Astrocyte (in vitro differentiated cells and primary cell): ENCODE measurements at regions not wholly inside any gene's neighbourhood (a gene's known extent, or its start where the extent isn't known, plus 50 kb on each side); places are given as distances from the start of the nearest gene placed in this dataset.
A peak's percentile ranks its signal among the peaks of the same experiment; 100 is the strongest.
"Not testable (repeated sequence)": the region's sequence is repeated elsewhere in the genome, so short reads cannot be mapped to it uniquely, and the experiment has no call there.

Experiments used
- DNase-seq: peaks from one replicate; pipeline ENCODE4 v3.0.0-alpha.2; 2010; ENCODE audit warnings: low read depth
- FAIRE-seq: peaks from 2 replicates; lab custom pipeline; 2011; peaks lifted over from hg19 to GRCh38; lab: Jason Lieb, UNC
- H2AFZ ChIP-seq: 2 replicates; pipeline ENCODE4 v1.6.0; 2012; ENCODE audit warnings: low read depth, low read length, inconsistent platforms
- H3K27ac ChIP-seq: 2 replicates; pipeline ENCODE4 v1.5.1; 2011; ENCODE audit warnings: low read depth, low read length, inconsistent platforms
- H3K27me3 ChIP-seq: 2 replicates; pipeline ENCODE4 v1.6.0; 2011; ENCODE audit warnings: low read length, inconsistent platforms; ENCODE audit not compliant: insufficient read depth
- H3K36me3 ChIP-seq: 2 replicates; pipeline ENCODE4 v1.5.1; 2011; ENCODE audit warnings: low read length, inconsistent platforms; ENCODE audit not compliant: insufficient read depth
- H3K4me1 ChIP-seq: 2 replicates; pipeline ENCODE4 v1.5.1; 2011; ENCODE audit warnings: low read length, inconsistent platforms; ENCODE audit not compliant: insufficient read depth
- H3K4me2 ChIP-seq: 2 replicates; pipeline ENCODE4 v1.6.0; 2012; ENCODE audit warnings: low read length, inconsistent platforms
- H3K4me3 ChIP-seq: 2 replicates; pipeline ENCODE4 v1.5.1; 2011; ENCODE audit warnings: low read depth, mild to moderate bottlenecking, low read length, inconsistent platforms; ENCODE audit not compliant: insufficient read depth
- H3K79me2 ChIP-seq: 2 replicates; pipeline ENCODE4 v1.6.0; 2012; ENCODE audit warnings: mild to moderate bottlenecking, low read length, inconsistent platforms; ENCODE audit not compliant: insufficient read depth
- H3K9ac ChIP-seq: 2 replicates; pipeline ENCODE4 v1.6.0; 2012; ENCODE audit warnings: mild to moderate bottlenecking, low read length, inconsistent platforms
- H3K9me3 ChIP-seq: 2 replicates; pipeline ENCODE4 v1.5.1; 2012; ENCODE audit warnings: low read depth, mild to moderate bottlenecking, low read length, inconsistent platforms; ENCODE audit not compliant: insufficient read depth
- H4K20me1 ChIP-seq: 2 replicates; pipeline ENCODE4 v1.6.0; 2012; ENCODE audit warnings: low read length, inconsistent platforms; ENCODE audit not compliant: insufficient read depth
- H3K27ac Mint-ChIP-seq: one replicate; pipeline ENCODE4 v1.8.0; 2021; ENCODE audit warnings: mild to moderate bottlenecking, mixed read lengths; ENCODE audit not compliant: unreplicated experiment
- H3K27me3 Mint-ChIP-seq: one replicate; pipeline ENCODE4 v1.8.0; 2021; ENCODE audit warnings: low read depth, mixed read lengths; ENCODE audit not compliant: unreplicated experiment
- H3K36me3 Mint-ChIP-seq: one replicate; pipeline ENCODE4 v1.8.0; 2021; ENCODE audit warnings: low read depth, mixed read lengths; ENCODE audit not compliant: unreplicated experiment
- H3K4me1 Mint-ChIP-seq: one replicate; pipeline ENCODE4 v1.8.0; 2021; ENCODE audit warnings: low read depth, mixed read lengths; ENCODE audit not compliant: unreplicated experiment
- H3K4me3 Mint-ChIP-seq: one replicate; pipeline ENCODE4 v1.8.0; 2021; ENCODE audit warnings: mild to moderate bottlenecking, moderate library complexity, mixed read lengths; ENCODE audit not compliant: unreplicated experiment
- H3K9me3 Mint-ChIP-seq: one replicate; pipeline ENCODE4 v1.8.0; 2021; ENCODE audit warnings: mild to moderate bottlenecking, mixed read lengths; ENCODE audit not compliant: unreplicated experiment
- EZH2 ChIP-seq: IDR thresholded peaks from 2 replicates; pipeline ENCODE4 v1.6.1; 2012; ENCODE audit warnings: mild to moderate bottlenecking, low read length, inconsistent platforms; ENCODE audit not compliant: insufficient read depth
- TF ChIP-seq, protein P1 (sequence below): IDR thresholded peaks from 2 replicates; pipeline ENCODE4 v1.5.1; 2011; ENCODE audit warnings: low read depth, mild to moderate bottlenecking, inconsistent platforms, low read length, moderate library complexity; ENCODE audit not compliant: insufficient read depth

DNA sequence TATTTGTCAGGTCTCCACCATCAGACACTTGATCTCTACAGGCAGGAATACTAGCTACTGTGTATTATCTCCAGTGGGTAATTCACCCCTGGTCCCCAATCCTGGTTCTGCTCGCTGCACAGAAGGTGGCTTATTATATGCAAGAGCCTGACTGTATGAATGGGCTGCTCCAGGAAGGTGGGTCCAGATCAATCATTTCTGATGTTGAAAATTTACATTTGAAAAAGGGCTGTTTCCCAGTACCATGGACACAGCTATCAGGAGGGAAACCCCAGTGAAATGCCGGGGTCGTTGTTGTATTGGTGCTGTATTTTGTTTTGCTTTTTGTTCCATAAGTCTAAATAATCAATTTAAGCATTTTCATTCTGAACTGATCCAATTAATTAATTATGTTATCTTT is 367.6 kb downstream of the RND3 start:
- H4K20me1 ChIP-seq: no peaks in the 10 kb centered on the region
- H3K27ac ChIP-seq: no peak overlapping the region
- peaks cover 2% of the 10 kb centered on the region for H3K4me1 Mint-ChIP-seq
- H3K4me1 ChIP-seq: peaks cover 23% of the 10 kb centered on the region
- DNase-seq: no peak
- H3K9me3 ChIP-seq: no peaks in the 10 kb centered on the region
- no peaks in the 10 kb centered on the region for H3K9me3 Mint-ChIP-seq
- no peak overlapping the region for H3K9ac ChIP-seq
- peaks cover 4% of the 10 kb centered on the region for H3K27me3 Mint-ChIP-seq
- H3K4me3 Mint-ChIP-seq: no peak overlapping the region
- no peak for FAIRE-seq
- no peak overlapping the region for H3K4me3 ChIP-seq
- no peaks in the 10 kb centered on the region for H3K79me2 ChIP-seq
- no peaks in the 10 kb centered on the region for H3K36me3 Mint-ChIP-seq
- TF ChIP-seq, protein P1, sequence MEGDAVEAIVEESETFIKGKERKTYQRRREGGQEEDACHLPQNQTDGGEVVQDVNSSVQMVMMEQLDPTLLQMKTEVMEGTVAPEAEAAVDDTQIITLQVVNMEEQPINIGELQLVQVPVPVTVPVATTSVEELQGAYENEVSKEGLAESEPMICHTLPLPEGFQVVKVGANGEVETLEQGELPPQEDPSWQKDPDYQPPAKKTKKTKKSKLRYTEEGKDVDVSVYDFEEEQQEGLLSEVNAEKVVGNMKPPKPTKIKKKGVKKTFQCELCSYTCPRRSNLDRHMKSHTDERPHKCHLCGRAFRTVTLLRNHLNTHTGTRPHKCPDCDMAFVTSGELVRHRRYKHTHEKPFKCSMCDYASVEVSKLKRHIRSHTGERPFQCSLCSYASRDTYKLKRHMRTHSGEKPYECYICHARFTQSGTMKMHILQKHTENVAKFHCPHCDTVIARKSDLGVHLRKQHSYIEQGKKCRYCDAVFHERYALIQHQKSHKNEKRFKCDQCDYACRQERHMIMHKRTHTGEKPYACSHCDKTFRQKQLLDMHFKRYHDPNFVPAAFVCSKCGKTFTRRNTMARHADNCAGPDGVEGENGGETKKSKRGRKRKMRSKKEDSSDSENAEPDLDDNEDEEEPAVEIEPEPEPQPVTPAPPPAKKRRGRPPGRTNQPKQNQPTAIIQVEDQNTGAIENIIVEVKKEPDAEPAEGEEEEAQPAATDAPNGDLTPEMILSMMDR: no peak
- no peak for TF ChIP-seq EZH2
- no peaks in the 10 kb centered on the region for H3K27me3 ChIP-seq
- H3K4me2 ChIP-seq: peak overlapping the region; percentile 71
- H3K27ac Mint-ChIP-seq: no peak overlapping the region
- H2AFZ ChIP-seq: no peak overlapping the region
- H3K36me3 ChIP-seq: no peaks in the 10 kb centered on the region

DNA sequence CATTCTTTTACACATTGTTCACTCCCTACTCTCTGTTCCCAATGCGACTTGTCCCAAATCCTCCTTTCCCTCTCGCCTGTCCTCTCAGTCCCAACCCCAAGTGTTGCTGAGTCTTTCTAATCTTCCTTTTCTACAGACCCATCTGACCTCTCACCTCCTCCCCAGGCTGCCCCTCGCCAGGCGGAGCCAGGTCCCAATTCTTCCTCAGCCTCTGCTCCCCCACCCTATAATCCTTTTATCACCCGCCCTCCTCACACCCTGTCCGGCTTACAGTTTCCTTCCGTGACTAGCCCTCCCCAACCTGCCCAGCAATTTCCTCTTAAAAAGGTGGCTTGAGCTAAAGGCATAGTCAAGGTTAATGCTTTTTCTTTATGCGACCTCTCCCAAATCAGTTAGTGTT is 373.4 kb downstream of the RND3 start:
- H2AFZ ChIP-seq, H3K27ac Mint-ChIP-seq, H3K4me2 ChIP-seq, H3K36me3 Mint-ChIP-seq, H3K36me3 ChIP-seq, H3K4me1 Mint-ChIP-seq, H3K9me3 ChIP-seq, H3K4me1 ChIP-seq, DNase-seq, H3K4me3 ChIP-seq, H4K20me1 ChIP-seq, H3K27me3 ChIP-seq, H3K9me3 Mint-ChIP-seq, FAIRE-seq, H3K27me3 Mint-ChIP-seq, H3K9ac ChIP-seq, H3K79me2 ChIP-seq, H3K27ac ChIP-seq, H3K4me3 Mint-ChIP-seq: not testable (repeated sequence)

DNA sequence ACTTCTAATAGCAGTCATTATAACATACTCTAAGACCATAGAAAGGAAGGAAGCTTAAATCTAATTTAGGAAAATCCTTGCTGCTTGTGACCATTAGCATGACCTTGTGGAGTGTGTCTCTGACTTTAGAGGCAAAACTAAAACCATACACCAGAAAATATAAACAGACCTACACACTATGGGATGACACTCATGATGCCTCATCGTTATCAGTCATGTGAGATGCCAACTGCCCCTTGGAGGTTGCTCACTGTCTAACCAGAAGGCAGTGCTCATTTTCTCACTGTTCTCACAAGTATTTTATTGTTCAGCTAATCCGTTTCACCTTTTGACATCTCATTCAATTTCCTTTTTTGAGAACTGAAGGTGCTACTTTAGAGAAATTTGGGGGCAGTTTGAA is 376.9 kb downstream of the RND3 start:
- H3K9me3 Mint-ChIP-seq: peaks cover 2% of the 10 kb centered on the region
- Histone ChIP-seq H3K4me3 (no peak overlapping the region), H2AFZ (no peak overlapping the region), H3K27me3 (no peaks in the 10 kb centered on the region), H3K9ac (no peak overlapping the region), H4K20me1 (no peaks in the 10 kb centered on the region), H3K9me3 (no peaks in the 10 kb centered on the region), H3K4me1 (no peaks in the 10 kb centered on the region), H3K27ac (no peak overlapping the region), H3K4me2 (no peak overlapping the region), H3K79me2 (no peaks in the 10 kb centered on the region), H3K36me3 (no peaks in the 10 kb centered on the region)
- H3K36me3 Mint-ChIP-seq: no peaks in the 10 kb centered on the region
- H3K27ac Mint-ChIP-seq: no peak overlapping the region
- FAIRE-seq: no peak
- H3K4me1 Mint-ChIP-seq: no peaks in the 10 kb centered on the region
- no peak overlapping the region for H3K4me3 Mint-ChIP-seq
- no peak for DNase-seq
- no peaks in the 10 kb centered on the region for H3K27me3 Mint-ChIP-seq
- no peak for TF ChIP-seq EZH2
- TF ChIP-seq, protein P1: no peak
